Endometrium (tissue), 2 donors: ENCODE measurements at regions not wholly inside any gene's neighbourhood (a gene's known extent, or its start where the extent isn't known, plus 50 kb on each side); places are given as distances from the start of the nearest gene placed in this dataset.

ENCODE experiments used
- FAIRE-seq: peaks from 2 replicates; lab custom pipeline; 2012; peaks lifted over from hg19 to GRCh38; lab: Jason Lieb, UNC
- donor health status: control.
- donor health status: control.

- no peak for FAIRE-seq
These were observed 418.2 kb downstream of the GABRG2 start for GRCh38 chr5:162485666-162486292.

GRCh38 chr5:162487528-162488525, 420.3 kb downstream of the GABRG2 start:
- no peak for FAIRE-seq

- no peak for FAIRE-seq
These were observed 428.7 kb downstream of the GABRG2 start for GRCh38 chr5:162496100-162496808.

GRCh38 chr5:162497455-162497854, 429.9 kb downstream of the GABRG2 start:
- FAIRE-seq = no peak

GRCh38 chr5:162502780-162503179, 435.2 kb downstream of the GABRG2 start:
- FAIRE-seq = no peak

GRCh38 chr5:162503796-162504195, 436.2 kb downstream of the GABRG2 start:
- FAIRE-seq = no peak

GRCh38 chr5:162512935-162513565, 445.5 kb downstream of the GABRG2 start:
- FAIRE-seq = no peak

GRCh38 chr5:162514116-162514515, 446.5 kb downstream of the GABRG2 start:
- FAIRE-seq = no peak

GRCh38 chr5:162520878-162521277, 453.3 kb downstream of the GABRG2 start:
- FAIRE-seq = no peak

GRCh38 chr5:162529209-162529608, 461.6 kb downstream of the GABRG2 start:
- FAIRE-seq = no peak

- FAIRE-seq = no peak
These were observed 462.3 kb downstream of the GABRG2 start for GRCh38 chr5:162529886-162530285.

- no peak for FAIRE-seq
These were observed 475.9 kb downstream of the GABRG2 start for GRCh38 chr5:162543437-162543836.

- no peak for FAIRE-seq
These were observed 477.3 kb downstream of the GABRG2 start for GRCh38 chr5:162544905-162545304.

GRCh38 chr5:162550236-162550635, 482.7 kb downstream of the GABRG2 start:
- no peak for FAIRE-seq

GRCh38 chr5:162558120-162558519, 490.5 kb downstream of the GABRG2 start:
- no peak for FAIRE-seq

GRCh38 chr5:162567644-162568043, 500.1 kb downstream of the GABRG2 start:
- FAIRE-seq = no peak

GRCh38 chr5:162573758-162574157, 506.2 kb downstream of the GABRG2 start:
- no peak for FAIRE-seq

- FAIRE-seq = no peak
These were observed 524.2 kb downstream of the GABRG2 start for GRCh38 chr5:162591724-162592123.

GRCh38 chr5:162593881-162594280, 526.3 kb downstream of the GABRG2 start:
- FAIRE-seq = no peak

GRCh38 chr5:162603443-162604070, 536.0 kb downstream of the GABRG2 start:
- FAIRE-seq = no peak

GRCh38 chr5:162607879-162608278, 540.3 kb downstream of the GABRG2 start:
- no peak for FAIRE-seq
